SKM-1 (cell line): ENCODE measurements at regions not wholly inside any gene's neighbourhood (a gene's known extent, or its start where the extent isn't known, plus 50 kb on each side); places are given as distances from the start of the nearest gene placed in this dataset.
"Not testable (repeated sequence)": the region's sequence is repeated elsewhere in the genome, so short reads cannot be mapped to it uniquely, and the experiment has no call there.

ENCODE experiments used
- DNase-seq: peaks from one replicate; lab custom pipeline; 2025; ENCODE audit not compliant: unreplicated experiment; lab: John Stamatoyannopoulos, UW

DNA sequence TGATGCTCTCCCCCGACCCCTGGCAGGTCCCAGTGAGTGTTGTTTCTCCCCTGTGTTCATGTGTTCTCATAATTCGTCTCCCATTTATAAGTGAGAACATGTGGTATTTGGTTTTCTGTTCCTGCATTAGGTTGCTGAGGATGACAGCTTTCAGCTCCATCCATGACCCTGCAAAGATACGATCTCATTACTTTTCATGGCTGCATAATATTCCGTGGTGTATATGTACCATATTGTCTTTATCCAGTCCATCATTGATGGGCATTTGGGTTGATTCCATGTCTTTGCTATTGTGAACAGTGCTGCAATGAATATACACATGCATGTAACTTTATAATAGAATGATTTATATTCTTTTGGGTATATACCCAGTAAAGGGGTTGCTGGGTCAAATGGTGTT is 321.5 kb downstream of the EMP1 start:
- not testable (repeated sequence) for DNase-seq

DNA sequence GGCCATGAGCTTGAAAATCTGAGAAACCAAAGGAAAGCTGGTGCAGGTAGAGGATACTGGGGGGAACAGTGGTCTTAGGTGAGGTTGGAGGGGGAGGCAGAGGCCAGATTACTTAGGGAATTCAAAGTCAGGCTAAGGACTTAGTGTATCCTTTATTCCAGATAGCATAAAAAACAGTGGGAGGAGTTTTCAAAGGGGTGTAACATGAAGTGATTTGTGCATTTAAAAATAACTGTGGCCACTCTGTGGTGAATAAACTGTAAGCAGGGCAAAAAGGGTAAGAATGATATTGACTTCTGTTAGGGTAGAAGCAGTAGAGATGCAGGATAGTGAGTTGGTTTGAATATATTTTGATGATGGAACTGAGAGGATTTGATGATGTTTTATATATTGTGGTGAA is 313.2 kb downstream of the EMP1 start:
- DNase-seq: no peak

DNA sequence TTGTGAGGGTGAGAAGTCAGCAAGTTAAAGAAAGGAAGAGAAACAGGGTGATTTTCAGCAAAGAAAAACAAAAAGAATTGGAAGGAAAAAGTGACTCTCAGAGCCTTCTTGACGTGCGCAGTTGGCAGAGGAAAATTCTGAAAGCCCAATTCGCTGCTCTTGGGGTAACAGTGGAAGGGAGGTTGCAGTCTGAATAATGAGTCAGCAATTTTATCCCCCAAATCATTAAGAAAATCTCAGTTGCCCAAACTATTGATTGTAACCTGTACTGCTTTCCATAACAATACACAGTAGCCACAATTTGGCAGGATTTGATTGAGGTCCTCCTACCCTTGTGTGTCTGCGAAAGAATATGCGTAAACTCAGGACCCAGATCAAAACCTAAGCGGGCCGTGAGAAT is 309.1 kb downstream of the EMP1 start:
- DNase-seq: no peak

DNA sequence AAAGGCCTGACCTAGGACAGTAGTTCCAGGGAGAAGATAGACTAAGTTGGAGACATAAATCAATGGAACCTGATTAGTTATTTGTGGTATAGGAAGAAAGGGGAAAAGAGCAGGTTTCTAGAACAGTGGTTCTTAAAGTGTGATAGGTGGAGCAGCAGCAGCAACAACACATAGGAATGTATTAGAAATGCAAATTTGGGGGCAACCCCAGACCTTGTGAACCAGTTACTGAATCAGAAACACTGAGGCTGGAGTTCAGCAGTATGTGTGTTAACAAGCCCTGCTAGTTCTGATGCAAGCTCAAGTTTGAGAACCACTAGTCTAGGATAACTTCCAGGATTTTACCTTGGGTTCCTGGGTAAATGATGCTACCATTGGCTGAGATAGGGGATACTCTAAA is 308.7 kb downstream of the EMP1 start:
- DNase-seq: no peak

DNA sequence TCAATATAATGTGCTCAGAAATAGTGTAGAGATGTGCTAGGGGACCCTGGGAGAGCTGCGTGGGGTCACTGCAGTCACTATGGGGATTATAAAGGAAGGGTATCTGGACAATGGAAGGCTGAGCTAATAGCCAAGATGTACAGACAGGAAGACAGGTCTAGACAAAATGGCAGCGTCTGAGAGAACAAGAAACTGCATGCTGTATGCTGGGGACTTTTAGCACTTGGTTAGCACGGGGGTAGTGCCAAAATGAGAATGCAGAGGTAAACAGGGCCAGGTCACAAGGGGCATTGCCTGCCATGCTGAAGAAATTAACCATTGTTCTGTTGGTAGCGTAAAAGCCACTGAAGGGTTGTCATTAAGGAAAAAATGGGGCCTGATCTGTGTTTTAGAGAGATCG is 308.2 kb downstream of the EMP1 start:
- no peak for DNase-seq

DNA sequence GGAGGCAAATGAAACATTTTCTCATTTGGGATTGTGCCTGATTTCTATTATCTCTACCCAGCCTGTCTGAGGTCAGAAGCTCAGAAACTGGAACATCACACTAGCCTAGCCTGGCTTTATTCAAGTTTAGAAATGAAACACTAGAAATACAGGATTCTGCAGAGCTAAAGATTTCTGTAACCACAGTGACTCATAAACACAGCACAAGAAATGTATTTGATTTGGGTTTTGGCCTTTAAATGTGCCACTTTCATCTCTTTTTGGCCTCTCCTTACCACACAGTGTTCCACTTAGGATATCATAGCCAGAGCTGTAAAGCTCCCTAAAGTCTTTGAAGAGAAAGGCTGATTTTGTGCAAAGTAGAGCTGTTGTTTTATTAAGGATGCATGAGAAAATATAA is 307.5 kb downstream of the EMP1 start:
- no peak for DNase-seq

DNA sequence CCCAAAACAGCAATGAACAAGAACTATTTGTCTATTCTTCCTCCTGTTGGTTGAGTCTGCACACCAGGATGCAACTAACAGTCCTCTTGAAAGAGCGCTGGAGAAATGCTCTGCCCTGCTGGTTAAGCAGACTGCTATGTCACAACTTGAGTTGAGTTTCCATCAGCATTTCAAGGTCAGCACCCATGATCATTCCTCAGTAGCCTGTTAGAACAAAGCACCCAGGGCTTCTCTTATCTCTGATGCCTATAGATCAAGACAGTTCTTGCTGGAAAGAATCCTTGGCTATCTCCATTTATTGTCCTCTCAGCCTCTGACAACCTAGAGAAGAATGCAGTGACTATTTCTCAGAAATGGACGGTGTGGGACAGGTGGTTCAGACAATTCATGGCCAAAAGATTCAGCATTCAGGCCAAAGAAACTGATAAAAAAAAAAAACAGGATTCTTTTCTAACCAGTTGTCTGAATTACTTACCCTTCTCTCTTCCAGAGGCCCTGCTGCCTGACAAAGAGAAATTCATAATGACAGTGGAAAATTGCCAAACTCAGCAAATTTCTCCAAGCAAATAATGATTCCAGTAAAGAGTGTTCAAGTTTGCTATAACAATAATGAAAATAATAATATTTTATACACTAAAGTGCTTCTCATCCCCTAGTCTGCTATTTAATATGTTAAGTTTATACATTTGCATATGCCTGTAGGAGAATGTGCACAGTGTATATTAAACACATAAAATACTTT is 306.7 kb downstream of the EMP1 start:
- no peak for DNase-seq

DNA sequence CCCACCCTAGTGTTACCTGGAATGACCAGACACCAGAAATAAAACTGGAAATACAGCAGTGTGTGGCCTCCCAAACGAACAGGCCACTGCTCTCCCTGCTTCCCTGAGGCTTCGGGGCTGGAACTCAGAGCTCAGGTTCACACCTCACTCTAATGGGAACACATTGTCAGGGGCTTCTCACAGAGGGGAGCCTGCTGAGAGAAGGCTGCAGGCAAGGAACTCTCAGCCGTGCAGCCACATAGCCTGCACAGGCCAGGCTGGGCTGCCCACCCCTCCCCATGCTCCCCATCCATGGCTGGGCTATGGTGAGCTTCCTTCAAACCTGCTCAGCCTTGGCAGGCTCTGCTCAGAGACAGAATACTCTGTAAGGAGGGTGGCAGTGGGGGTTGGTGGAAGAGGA is 302.5 kb downstream of the EMP1 start:
- DNase-seq: no peak

DNA sequence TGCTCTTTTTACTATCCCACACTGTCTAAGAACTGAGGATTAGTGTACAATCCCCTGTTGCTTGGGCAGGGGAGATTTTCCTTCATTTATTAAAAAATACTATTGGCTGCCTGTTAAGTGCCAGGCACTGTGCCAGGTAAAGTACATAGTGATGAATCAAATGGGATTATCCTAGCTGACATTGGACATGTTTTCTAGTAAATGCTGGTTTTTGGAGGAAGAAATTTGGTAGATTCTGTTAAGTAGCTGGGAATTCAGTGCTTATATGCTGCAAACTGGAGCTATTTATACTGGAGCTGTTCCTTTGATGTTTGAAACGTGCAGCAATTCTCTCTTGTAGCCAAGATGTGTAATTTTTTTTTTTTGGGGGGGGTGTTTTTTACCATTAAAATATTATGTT is 299.6 kb downstream of the EMP1 start:
- no peak for DNase-seq

DNA sequence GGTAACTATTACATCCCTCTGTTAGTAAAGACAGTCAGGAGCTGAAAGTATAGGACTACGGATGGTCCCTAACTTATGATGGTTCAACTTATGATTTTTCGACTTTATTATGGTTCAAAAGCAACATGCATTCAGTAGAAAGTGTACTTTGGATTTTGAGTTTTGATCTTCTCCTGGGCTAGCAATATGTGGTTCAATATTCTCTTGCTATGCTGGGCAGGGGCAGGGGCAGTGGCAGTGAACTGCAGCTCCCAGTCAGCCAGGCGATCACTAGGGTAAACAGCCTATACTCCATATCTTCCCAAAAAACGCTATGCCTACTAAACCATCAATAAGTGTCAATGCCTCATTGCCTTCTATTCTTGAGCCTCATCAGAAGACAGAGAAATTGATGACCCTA is 292.7 kb downstream of the EMP1 start:
- no peak for DNase-seq

DNA sequence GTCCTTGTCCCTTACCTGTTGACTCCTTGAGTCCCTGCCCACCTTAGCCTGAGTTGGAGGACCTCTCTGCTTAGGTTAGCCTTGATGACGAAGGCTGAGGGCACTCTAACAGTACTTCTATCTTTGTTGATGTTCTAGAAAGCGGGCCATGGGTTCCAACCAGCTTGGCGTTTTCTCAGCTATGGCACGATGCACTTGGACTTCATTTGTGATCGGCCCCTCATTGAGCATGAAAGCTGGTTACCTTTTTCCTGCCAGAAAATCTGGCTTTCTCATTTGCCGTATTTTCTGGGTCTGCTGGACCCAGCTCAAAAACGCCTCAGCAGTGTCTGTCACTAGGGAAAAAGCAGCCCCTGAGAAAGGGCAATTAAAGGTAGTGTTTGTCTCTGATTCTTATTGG is 290.8 kb downstream of the EMP1 start:
- no peak for DNase-seq

DNA sequence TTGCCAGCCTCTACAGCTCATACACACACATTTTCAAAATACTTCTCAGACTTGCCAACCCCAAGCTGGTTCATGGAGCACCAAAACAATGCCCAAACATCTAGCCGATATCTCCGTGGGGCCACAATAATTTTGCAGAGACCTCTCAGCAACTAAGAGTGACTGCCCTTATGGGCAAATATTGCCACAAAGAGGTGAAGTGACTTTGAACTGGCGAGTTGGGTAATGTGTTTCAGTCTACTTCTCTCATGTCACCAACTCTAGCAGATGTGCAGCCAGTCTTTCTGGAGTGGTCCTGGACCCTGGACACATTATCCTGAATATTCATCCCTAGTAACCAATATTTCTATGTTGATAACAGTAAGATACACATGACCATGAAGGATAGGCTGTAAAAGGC is 290.3 kb downstream of the EMP1 start:
- no peak for DNase-seq

DNA sequence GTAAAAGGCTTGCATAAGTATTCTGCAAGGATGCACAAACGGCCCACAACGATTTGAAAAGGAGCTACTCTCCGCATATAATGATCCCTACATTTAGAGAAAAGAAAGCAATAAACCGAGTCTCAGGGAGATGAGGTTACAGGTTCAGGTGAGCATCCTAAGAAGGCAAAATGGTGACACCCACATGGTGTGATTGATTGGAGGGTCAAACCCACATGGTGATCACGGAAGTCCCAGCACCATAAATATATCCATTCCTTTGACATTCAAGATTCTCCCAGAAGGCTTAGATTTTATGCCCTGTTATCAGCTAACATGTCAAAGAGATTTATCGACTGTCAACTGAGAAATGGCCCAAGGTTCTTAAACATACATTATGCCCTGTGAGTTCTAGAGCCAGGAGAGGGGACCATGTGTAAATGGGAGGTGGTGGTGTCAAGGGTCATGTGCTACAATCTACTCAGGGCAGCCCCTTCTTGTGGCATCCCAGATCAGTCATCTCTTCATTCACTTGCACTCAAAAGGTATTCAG is 282.2 kb downstream of the EMP1 start:
- DNase-seq: no peak

DNA sequence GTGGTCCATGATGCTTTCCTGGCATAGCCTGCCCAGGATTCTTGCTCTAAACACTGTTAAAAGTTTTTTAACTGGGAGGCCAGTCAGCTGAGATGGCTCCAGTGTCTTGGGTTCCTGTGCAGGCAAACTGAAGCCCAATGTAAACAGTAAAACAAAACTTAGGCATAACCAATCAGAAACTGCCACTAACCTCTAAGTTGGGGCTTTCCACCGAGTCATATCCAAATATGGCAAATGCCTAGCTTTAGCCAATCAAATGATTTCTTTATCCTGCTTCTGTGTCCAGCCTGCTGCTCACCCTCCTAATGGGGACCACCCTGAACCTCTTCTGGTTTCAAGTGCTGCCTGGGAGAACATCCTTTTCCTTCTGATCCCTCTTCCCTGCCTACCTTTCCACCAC is 277.9 kb downstream of the EMP1 start:
- DNase-seq: no peak

DNA sequence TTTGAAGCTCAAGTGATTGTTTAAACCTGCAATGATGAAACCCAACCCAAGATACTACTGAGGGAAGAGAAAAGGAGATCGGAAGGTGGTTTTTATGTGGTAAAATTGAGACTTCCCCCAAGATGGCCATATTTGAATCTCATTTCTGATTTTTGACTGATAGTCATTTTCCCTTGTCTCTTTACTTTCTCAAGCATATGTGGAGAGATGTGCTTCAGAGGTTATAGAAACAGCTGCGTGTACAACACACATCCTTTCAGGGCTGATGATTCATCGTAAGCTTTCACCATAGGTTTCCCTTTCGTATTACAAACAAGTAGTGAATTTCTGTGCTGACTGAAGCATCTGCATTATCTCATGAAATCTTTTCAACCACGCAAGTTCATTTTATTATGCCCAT is 276.2 kb downstream of the EMP1 start:
- DNase-seq: no peak

DNA sequence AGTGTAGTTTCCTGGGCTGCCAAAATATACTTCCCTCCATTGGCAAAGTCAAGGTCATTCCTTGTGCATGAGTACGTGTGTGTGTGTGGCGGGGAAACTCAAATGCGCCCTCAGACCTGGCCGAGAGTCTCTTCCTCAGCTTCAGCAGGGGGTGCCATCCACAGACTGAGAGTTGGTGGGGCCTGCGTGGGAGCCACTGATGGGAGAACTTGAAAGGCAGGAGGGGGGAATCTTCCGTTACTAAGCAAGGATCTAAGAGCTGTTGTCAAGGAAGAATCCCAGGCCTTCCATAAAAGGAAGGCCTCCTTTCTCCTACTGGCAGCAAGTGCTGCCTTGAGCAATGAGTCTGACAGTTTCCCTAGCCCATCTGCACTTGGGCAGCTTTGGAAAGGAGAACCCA is 274.9 kb downstream of the EMP1 start:
- no peak for DNase-seq

DNA sequence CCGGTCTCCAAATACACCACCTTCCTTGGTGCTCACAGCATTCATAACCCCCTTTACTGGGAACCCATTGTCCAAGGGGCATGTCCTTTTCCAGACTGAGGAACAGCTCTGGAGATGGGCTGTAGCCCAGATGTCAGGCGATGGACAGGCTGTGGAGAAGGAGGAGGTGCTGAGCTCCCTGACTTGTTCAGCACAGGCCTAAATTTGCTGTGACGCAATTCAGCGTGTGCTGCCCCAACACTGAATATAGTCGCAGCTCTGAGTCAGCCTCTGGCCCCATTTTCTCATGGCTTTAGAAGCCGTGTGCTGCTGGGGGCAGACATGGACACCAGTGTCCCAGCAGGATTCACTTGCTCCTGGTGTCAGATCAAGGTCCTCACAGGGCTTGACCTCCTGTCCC is 269.1 kb downstream of the EMP1 start:
- DNase-seq: no peak

DNA sequence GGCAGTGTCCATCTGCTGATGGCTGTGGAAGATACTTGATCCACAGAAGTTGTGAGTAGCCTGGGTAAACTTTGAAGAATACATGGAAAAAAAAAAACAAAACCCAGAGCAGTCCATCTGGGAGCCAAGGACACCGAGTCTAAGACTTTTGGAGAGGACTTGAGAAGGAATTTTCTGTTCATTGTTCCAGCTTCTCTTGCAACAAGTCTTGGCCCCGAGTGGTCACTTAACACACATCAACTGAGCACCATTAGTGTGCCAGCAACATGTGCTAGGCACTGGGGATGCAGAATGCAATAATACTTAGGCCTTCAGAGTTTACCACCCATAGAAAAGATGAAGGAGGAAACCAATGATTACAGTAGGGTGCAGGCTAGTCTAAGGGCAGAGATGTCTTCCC is 266.7 kb downstream of the EMP1 start:
- DNase-seq: no peak

DNA sequence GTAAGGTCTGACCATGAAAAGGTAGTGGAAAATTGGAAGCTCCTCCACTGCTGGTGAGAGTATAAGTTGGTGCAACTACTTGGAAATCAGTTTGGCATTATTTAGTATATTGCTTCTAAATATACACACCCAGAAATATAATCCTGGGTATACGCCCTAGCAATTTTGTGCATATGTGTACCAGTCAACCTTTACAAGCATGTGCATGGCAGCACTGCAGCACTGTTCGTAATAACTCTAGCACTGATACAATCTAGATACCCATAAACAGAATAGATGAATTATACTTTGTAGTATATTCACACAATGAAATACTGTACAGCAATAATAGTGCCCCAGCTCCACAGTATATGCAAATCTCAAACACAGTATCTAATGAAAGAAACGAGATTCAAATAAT is 265.9 kb downstream of the EMP1 start:
- DNase-seq: no peak

DNA sequence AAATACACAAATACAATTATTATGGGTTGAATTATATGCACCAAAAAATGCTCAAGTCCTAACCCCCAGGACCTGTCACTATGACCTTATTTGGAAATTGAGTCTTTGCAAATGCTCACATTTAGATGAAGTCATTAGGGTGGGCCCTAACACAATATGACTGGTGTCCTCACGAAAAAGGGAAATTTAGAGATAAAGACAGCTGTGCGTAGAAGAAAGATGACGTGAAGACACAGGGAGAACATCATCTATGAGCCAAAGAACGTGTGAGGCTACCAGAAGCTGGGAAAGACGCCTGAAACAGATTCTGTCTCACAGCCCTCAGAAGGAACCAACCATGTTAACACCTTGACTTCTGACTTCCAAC is 259.2 kb downstream of the EMP1 start:
- DNase-seq: no peak

DNA sequence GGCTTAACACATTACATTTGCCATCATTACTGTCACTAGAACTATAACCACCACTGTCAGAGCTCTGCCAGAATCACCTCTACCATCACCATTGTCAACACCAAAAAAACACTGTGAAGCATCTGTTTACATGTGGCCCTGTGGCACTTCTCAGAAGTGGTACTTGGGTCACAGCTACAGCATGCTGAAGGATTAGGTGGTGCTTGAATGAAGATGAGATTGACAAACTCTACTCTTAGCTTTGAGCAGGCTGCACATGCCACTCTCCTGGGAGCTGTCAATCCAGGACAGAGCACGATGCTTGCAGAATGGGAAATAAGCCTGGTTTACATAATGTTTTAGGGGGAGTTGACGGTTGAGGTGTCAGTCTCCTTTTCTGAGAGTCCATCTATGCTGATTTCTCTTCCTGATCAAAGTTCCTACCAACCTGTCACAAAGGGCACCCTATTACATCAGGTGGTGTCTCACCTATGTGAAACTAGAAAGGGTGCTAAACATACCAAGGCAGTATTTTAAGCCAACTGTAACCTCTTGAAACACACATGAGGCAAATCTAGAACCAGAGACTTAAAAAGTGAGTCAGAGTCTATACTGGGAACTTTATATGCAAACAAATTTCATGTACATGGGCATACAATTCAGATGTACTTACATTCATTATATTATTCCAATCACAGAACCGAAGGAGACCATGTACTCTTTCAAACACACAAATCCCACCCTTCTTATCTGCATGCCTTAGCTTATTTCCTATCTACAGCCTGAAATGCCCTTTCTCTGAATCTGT is 258.7 kb downstream of the EMP1 start:
- DNase-seq: no peak

DNA sequence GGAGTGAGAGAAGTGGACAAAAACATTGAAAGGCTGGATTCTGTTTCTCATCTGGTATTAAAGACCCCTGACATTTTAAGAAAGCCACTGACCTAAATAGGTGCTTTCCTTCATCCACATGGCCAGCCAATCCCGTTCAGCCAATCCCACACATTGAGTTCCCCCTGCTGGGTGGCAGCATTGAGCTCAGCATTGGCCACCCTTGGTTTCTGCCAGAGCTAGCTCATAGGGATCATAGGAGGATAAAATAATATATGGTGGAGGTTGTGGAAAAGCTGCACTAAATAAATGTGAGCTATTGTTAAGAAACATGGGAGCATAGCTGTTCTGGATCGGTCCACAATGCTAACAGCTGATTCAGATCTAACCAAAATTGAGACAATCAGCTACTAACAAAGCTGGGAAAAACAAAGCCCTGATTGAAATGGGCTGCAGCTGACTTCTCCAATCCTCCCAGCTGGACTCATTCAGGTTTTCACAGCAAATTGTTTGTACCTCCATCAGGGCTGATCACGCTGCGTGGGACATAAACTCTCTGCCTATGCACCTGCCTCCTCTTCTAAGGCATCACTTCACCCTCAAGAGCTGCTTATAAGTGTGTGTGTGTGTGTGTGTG is 256.5 kb downstream of the EMP1 start:
- no peak for DNase-seq
